Body of pancreas (tissue), 4 donors: ENCODE measurements at regions not wholly inside any gene's neighbourhood (a gene's known extent, or its start where the extent isn't known, plus 50 kb on each side); places are given as distances from the start of the nearest gene placed in this dataset.

ENCODE experiments used
- POLR2A ChIP-seq, 3 donors: fragments of 450-650 bp; IDR thresholded peaks; one replicate each; pipeline ENCODE4 v1.6.1; 2016; ENCODE audit warnings: antibody characterized with exemption in 3 of 3, mild to moderate bottlenecking in 2 of 3
- TF ChIP-seq, protein P1 (sequence below), 7 experiments: fragments of 450-650 bp in 4 of 7; fragments of 200-600 bp in 3 of 7; sonication (generic) in 3 of 7; IDR thresholded peaks; one replicate each; pipeline ENCODE4 v1.5.1; 2016 to 2019; ENCODE audit warnings: antibody characterized with exemption in 7 of 7

DNA sequence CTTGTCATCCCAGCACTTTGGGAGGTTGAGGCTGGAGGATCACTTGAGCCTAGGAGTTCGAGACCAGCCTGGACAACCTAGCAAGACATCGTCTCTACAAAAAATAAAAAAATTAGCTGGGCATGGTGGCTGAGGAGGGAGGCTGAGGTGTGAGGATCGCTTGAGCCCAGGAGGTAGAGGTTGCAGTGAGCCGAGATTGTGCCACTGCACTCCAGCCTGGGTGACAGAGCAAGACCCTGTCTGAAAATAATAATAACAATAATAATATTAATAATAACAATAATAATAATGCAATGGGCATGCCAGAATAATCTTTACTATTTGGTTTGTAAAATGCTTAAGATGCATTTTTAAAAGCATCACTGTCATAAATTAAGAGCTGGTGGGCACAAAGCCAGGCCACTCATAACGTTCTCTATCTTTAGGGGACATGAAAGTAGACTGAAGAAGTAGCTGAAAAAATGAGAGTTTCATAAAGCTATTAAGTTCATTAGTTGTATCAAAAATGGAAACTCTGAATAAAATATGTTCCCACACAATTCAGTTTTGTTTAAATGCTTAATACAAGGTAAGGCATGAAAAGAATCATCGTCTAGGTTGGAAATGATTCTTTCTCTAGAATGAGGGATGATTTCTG lies 51.6 kb upstream of the ITPKB start:
- TF ChIP-seq, protein P1, sequence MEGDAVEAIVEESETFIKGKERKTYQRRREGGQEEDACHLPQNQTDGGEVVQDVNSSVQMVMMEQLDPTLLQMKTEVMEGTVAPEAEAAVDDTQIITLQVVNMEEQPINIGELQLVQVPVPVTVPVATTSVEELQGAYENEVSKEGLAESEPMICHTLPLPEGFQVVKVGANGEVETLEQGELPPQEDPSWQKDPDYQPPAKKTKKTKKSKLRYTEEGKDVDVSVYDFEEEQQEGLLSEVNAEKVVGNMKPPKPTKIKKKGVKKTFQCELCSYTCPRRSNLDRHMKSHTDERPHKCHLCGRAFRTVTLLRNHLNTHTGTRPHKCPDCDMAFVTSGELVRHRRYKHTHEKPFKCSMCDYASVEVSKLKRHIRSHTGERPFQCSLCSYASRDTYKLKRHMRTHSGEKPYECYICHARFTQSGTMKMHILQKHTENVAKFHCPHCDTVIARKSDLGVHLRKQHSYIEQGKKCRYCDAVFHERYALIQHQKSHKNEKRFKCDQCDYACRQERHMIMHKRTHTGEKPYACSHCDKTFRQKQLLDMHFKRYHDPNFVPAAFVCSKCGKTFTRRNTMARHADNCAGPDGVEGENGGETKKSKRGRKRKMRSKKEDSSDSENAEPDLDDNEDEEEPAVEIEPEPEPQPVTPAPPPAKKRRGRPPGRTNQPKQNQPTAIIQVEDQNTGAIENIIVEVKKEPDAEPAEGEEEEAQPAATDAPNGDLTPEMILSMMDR (IDR thresholded peaks at IDR 0.05) = no peak
- no peak for TF ChIP-seq POLR2A (IDR thresholded peaks at IDR 0.05)
